DMS53 treated with DMSO at 0.1 percent for 48 hours (cell line): ENCODE measurements at regions not wholly inside any gene's neighbourhood (a gene's known extent, or its start where the extent isn't known, plus 50 kb on each side); places are given as distances from the start of the nearest gene placed in this dataset.
"Not testable (repeated sequence)": the region's sequence is repeated elsewhere in the genome, so short reads cannot be mapped to it uniquely, and the experiment has no call there.

ENCODE experiments used
- DNase-seq: peaks from one replicate; lab custom pipeline; 2025; ENCODE audit not compliant: unreplicated experiment; lab: John Stamatoyannopoulos, UW

DNA sequence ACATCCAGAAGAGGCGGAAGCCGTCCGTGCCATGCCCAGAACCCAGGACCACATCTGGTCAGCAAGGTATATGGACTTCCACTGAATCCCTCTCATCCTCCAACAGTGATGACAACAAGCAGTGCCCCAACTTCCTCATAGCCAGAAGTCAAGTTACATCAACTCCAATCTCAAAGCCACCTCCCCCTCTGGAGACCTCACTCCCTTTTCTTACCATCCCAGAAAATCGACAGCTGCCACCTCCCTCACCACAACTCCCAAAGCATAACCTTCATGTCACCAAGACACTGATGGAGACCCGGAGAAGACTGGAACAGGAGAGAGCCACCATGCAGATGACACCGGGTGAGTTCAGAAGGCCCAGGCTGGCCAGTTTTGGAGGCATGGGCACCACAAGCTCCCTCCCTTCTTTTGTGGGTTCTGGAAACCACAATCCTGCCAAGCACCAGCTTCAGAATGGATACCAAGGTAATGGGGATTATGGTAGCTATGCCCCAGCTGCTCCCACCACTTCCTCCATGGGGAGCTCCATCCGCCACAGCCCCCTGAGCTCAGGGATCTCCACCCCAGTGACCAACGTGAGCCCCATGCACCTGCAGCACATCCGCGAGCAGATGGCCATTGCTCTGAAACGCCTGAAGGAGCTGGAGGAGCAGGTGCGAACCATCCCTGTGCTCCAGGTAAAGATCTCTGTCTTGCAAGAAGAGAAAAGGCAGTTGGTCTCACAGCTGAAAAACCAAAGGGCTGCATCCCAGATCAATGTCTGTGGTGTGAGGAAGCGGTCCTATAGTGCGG lies 130.3 kb upstream of the DMRT1 start:
- DNase-seq, result no peak

DNA sequence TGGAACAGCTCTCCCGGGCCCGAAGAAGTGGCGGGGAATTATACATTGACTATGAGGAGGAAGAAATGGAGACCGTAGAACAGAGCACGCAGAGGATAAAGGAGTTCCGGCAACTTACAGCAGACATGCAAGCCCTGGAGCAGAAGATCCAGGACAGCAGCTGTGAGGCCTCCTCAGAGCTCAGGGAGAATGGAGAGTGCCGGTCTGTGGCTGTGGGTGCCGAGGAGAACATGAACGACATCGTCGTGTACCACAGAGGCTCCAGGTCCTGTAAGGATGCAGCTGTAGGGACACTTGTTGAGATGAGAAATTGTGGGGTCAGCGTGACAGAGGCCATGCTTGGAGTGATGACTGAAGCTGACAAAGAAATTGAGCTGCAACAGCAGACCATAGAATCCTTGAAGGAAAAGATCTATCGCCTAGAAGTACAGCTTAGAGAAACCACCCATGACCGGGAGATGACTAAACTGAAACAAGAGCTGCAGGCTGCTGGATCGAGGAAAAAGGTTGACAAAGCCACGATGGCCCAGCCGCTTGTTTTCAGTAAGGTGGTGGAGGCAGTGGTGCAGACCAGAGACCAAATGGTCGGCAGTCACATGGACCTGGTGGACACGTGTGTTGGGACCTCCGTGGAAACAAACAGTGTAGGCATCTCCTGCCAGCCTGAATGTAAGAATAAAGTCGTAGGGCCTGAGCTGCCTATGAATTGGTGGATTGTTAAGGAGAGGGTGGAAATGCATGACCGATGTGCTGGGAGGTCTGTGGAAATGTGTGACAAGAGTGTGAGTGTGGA lies 129.5 kb upstream of the DMRT1 start:
- DNase-seq, result no peak

DNA sequence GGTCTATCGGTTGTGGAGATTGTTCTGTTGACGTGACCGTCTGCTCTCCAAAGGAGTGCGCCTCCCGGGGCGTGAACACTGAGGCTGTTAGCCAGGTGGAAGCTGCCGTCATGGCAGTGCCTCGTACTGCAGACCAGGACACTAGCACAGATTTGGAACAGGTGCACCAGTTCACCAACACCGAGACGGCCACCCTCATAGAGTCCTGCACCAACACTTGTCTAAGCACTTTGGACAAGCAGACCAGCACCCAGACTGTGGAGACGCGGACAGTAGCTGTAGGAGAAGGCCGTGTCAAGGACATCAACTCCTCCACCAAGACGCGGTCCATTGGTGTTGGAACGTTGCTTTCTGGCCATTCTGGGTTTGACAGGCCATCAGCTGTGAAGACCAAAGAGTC lies 128.9 kb upstream of the DMRT1 start:
- no peak for DNase-seq

DNA sequence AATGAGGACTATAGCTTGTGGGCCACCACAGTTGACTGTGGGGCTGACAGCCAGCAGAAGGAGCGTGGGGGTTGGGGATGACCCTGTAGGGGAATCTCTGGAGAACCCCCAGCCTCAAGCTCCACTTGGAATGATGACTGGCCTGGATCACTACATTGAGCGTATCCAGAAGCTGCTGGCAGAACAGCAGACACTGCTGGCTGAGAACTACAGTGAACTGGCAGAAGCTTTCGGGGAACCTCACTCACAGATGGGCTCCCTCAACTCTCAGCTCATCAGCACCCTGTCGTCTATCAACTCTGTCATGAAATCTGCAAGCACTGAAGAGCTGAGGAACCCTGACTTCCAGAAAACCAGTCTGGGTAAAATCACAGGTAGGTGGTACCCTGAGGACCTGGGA lies 128.4 kb upstream of the DMRT1 start:
- no peak for DNase-seq

DNA sequence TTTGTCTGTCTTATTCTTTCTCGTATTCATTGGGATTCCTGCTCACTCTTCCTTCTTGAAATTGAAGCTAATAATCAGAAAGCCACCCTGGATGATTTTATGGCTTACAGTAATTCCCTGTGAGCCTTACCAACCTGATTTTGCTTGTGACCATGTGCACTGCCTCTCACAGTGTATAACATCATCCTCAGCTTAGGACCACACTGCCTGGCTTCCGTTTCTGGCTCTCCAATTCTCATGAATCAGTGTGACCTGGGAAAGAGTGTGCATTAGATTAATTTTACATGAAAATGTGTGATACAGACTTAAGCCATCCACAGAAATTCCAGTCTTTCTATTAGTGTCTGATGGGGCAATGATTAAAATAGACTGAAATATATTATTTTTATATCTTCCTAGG lies 126.8 kb upstream of the DMRT1 start:
- no peak for DNase-seq

DNA sequence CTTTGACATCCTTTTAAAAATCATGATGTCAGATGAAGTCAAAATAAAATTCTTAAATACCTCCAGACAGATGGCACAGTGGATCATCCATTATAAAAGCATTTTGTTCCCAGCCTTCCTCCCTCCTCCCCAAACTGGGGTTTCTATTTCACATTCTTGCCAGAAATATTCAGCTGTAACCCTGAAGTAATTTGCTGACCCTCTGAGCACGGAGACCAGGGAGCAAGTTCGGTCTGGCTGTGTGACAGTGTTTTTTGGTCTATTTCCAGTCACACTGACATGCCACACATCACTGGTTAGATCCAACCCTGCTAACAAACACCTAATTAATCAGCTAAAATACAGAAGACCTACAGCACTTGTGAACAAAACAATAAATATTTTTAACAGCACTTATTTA lies 126.2 kb upstream of the DMRT1 start:
- no peak for DNase-seq

DNA sequence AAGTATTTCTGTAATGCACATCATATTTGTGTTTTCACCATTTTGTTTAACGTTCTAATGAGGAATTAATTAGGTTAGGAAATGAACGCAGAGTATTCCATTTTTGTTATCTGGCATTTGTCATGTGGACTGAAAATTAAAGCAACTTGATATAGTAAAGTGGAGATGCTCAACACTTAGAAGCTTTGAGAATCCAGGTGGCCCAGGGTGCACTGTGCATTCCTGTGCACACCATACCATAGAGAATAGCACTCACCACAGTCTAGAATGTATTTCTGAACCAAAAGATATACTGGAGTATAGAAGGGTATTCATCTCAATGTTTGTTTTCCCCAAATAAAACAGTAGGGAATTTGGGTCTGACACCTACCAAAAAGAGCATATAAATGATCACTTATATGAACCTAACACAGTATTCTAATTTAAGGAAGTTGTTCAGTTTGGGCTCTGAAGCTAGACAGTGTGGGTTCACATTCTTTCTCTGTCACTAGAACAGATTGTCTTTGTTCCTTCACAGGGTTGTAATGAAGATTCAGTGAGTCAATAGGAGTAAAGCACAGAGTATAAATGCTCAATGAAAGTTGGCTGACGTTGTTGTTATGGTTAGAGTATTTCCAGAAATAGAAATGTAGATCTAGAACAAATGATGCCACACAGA lies 125.6 kb upstream of the DMRT1 start:
- no peak for DNase-seq

DNA sequence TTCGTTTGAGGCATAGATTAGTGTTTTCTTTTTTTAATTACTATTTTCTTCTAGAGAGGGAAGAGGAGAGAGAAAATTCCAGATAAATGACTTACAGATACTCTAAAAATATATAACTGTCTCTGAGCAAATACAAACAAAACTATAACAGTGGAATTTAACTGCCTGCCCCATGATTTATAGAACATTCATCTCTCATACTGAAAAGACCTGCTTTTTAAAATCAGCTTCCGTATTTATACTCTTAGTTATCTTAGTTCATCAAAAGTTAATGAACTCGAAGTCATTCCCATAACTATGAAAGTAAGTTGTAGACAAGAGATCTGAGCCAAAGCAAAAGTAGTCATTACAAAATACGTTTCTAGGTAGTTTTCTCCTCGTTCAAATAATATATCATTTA lies 123.8 kb upstream of the DMRT1 start:
- no peak for DNase-seq

DNA sequence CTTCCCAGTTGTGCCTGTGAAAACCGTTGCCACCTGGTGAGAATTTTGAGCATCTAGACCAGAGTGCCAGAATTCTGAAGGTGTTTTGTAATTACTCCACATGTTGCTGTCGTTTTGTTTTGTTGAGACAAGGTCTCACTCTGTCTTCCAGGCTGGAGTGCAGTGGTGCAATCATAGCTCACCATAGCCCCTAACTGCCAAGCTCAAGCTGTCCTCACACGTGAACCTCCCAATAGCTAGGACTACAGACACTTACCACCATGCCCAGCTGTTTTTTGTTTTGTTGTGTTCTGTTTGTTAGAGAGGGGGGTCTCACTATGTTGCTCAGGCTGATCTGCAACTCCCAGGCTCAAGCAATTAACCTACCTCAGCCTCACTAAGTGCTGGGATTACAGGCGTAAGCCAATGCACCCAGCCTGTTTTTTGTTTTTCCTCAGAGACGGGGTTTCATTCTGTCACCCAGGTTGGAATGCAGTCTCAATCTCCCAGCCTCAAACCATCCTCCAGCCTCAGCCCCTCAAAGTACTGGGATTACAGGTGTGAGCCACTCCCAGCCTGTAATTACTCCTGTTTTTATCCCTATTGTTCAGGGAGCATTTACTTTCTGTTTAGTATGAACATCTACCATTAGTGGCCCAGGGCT lies 121.1 kb upstream of the DMRT1 start:
- no peak for DNase-seq

DNA sequence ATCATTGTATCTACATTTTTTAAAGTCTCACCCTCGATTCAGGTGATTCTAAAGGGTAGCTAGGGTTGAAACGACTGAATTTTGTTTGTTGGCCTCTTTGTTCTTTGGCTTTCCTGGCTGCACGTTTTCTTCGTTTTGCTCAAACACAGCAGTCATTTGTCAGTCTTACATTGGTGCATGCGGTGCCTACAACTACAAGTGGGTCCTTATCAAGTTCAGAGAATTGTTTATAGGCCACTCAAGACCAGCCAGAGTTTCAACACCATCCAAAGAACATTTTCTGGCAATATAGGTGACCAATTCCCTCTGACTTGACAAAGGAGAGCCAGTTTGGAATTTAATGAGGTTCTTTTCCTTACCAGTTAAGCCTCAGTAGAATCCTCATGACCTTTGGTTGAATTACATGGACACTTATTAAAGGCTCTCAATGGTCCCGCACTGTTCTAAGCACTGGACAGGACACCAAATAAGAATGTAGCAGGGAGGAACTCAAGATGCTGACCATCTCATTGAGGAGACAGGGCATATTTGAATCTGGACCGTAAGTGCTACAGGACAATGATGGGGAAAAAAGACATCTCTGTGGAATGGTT lies 119.0 kb upstream of the DMRT1 start:
- no peak for DNase-seq

DNA sequence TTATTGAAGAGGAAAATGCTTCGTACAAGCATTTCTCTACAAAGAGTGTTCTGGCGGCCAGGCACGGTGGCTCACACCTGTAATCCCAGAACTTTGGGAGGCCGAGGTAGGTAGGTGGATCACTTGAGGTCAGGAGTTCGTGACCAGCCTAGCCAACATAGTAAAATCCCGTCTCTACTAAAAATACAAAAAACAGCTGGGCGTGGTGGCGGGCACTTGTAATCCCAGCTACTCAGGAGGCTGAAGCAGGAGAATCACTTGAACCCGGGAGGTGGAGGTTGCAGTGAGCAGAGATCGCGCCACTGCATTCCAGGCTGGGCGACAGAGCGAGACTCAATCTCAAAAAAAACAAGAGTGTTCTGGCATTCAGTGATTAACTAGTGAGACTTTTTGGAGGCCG lies 117.0 kb upstream of the DMRT1 start:
- DNase-seq, result not testable (repeated sequence)

DNA sequence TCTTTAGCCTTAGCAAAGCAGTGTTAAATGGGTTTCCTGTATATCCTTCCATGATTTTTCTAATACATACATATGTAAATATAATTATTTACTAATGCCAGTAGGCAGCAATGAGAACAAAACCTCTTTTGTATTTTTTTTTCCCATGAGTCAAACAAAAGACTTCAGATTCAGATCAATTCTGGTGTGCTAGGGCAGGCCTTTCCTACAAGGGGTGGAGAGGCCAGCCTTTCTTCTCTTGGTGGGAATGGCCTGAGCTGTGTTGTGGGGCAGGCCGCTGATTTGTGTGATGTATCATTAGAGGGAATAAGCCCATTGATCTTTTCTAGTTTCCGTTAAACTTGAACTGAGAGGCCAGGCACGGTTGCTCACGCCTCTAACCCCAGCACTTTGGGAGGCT lies 115.5 kb upstream of the DMRT1 start:
- DNase-seq, result no peak

DNA sequence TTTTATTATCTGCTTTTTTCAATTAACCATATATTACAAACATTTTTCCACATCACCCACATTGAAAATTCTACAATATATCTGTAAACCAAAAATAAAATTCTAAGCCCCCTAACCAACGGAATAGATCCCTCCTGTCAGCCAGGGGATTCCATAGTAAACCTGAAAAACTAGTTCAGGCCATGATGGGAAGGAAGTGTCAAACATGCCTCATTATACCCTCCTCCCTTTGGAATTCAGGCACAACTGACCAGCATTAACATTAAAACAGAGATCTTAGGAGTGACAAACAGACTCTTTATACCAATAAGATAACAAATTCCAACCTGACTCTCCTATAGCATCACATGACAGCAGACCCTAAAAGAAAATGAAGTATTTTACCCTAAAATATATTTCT lies 113.7 kb upstream of the DMRT1 start:
- no peak for DNase-seq

DNA sequence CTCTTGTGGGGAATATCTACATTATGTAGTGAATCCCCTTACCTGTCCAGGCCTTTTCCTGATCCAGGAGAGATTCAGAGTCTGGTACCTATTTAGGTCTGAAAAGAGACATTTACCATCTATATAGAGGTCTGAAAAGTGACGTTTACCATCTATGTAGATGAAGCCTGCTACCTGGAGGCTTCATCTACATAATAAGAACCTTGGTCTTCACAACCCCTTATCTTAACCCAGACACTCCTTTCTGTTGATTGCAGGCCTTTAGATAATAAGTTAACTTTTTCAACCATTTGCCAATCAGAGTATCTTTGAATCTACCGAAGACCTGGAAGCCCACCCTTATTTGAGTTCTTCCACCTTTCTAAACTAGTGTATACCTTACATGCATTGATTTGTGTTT lies 113.0 kb upstream of the DMRT1 start:
- no peak for DNase-seq

DNA sequence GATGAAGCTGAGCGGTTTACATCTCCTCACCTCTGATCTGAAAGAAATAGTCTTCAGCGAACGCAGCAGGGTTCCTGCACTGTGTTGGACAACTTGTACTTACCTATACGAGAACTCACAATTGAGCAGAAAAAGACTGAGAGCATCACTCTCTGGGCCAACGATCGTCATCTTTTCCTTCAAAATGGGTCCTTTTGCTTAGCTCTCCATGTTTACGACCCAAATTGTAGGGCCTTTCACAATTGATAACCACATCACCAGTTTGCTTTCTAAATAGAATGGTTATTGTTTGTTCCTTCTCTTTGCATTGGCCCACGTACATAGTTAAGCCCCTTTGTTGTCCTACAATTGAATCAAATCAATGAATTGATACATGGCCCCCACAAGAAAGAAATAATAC lies 110.0 kb upstream of the DMRT1 start:
- no peak for DNase-seq

DNA sequence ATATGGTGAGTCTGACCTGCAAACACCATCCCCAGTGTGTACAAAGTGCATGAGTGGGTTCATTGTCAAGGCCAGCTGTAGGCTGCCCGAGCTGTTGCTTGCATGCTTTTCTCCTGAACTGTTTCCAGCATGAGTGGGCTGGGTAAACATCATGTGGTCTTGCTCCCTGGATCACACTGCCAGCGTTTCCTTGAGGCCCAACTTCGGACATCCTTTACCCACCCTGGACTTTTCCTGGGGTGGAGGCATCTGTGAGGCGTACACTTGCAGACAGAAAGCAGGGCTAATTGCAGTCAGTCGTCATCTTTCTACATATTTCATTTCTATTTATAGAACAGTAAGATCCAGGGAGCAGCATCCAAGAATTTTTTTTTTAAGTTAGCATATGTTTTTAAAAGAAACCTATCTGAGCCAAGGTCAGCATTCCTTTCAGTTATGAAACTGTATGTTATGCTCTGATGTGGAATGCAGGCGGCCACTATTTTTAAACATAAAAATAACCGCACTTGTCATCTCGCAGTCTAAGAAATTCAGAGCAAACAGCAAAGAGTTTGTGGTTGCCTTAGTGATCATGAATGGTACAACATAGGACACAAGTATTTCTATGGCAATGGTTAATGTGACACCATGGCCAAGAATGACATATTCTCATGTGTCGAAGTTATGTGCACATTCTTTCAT lies 106.5 kb upstream of the DMRT1 start:
- no peak for DNase-seq

DNA sequence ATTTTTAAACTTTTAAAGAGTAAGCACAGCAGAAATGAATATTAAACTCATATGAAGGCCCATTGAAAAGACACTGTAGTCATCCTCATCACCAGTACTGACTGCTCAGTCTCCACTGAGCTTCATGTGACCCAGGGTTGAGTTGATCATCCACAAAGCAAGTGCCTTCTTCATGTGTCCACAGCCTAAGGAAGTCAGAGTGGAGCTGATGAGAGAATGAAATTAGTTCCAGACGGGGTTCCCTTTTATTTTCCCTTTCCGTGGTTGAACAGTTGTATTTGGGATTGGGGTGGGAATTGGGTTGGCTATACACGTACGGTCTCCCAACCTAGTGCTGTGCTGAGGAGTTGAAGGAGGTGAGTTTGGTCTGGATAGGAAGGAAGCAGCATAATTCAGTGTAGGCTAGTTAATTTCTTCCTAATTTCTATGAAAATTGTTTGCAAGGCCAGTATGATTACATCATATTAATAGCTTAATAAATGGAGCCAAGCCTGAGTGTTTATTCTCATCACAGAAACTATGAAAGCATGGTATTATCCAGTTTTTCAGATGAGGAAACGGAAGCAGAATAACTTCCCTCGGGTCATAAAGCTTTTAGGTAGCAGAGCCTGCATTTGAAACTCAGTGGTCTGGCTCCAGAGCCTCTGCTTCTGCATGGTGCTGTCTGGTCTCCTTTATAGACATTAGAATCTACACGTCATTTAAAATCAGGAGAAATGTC lies 103.9 kb upstream of the DMRT1 start:
- no peak for DNase-seq

DNA sequence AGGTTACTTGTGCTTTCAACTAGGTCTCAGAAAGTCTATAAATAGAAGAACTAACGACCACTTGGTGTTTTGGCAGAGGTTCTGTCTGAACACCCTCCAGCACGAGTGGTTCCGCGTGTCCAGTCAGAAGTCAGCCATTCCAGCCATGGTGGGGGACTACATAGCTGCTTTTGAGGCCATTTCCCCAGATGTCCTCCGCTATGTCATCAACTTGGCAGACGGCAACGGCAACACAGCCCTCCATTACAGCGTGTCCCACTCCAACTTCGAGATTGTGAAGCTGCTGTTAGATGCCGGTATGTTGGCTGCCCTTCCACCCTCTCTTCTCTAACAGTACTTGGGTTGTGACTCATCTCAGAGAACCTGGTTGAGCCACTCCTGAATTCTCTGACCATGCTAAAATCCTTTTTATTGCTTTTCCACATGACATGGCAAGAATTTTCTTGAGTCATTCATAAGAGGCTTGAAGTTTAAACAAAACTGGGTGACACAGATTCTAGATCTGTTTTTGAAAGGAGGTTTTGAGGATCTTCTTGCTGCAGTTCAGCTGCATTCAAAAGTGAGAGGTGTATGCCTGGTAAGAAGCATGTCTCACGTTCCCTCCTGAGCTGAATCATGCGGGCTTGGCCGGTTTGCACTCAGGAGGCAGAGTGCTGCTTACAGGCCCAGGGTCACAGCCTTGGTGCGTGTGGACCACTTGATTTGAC lies 103.1 kb upstream of the DMRT1 start:
- DNase-seq, result no peak

DNA sequence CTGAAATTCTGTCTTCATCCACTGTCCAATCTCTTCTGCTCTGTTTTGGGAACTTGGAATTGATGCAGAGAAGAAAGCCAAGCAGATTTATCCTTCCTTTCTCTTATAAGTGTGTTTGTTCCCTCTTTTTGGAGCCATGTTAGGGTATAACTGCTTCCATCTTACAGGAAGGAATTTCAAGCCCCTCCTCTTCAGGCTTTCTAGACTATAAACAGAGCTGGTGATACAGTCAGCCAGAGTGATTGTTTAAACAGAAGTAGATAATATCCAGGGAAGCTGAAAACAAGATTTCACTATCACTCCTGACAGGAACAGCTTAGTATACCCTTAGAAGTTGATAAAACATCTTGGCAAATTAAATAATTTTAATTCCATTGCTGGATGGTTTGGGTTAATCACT lies 102.1 kb upstream of the DMRT1 start:
- DNase-seq, result no peak
